ENCODE measurements at regions not wholly inside any gene's neighbourhood (a gene's known extent, or its start where the extent isn't known, plus 50 kb on each side); places are given as distances from the start of the nearest gene placed in this dataset.
"Not testable (repeated sequence)": the region's sequence is repeated elsewhere in the genome, so short reads cannot be mapped to it uniquely, and the experiment has no call there.

DNA sequence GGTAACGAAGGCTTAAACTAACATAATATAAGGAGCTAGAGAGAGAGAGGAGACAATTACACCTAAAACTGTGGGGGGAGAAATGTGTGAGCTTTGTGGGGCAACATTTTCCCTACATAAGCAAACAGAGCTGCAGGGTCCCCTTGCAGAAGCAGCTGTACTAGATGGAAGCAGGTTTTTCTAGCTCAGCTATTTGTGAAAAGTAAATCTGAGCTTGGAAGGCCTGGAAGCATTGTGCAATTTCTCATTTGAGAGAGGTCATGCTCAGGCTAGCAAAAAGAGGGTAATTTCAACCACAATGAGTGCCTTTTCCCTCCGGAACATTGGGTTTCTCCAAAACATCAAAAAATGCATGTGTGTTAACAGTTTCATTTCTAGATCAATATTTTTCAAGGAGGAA lies 130.0 kb downstream of the ARL4C start:
- no peaks in the 10 kb centered on the region for H3K4me1 ChIP-seq
- TF ChIP-seq, protein P1, sequence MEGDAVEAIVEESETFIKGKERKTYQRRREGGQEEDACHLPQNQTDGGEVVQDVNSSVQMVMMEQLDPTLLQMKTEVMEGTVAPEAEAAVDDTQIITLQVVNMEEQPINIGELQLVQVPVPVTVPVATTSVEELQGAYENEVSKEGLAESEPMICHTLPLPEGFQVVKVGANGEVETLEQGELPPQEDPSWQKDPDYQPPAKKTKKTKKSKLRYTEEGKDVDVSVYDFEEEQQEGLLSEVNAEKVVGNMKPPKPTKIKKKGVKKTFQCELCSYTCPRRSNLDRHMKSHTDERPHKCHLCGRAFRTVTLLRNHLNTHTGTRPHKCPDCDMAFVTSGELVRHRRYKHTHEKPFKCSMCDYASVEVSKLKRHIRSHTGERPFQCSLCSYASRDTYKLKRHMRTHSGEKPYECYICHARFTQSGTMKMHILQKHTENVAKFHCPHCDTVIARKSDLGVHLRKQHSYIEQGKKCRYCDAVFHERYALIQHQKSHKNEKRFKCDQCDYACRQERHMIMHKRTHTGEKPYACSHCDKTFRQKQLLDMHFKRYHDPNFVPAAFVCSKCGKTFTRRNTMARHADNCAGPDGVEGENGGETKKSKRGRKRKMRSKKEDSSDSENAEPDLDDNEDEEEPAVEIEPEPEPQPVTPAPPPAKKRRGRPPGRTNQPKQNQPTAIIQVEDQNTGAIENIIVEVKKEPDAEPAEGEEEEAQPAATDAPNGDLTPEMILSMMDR (IDR thresholded peaks at IDR 0.05) = no peak
- no peak overlapping the region for H3K9ac ChIP-seq
- H3K27ac ChIP-seq = no peak overlapping the region
- H3K27me3 ChIP-seq (ENCODE audit: control insufficient read depth, insufficient read depth, low read length) = no peaks in the 10 kb centered on the region
- no peak overlapping the region for H2AFZ ChIP-seq
- H3K79me2 ChIP-seq = no peaks in the 10 kb centered on the region
- H3K4me3 ChIP-seq (ENCODE audit: low read depth, low read length) = no peak overlapping the region
- H3K9me3 ChIP-seq (ENCODE audit: control insufficient read depth, low read length) = no peaks in the 10 kb centered on the region
- H3K36me3 ChIP-seq (ENCODE audit: control insufficient read depth, insufficient read depth, low read length) = no peaks in the 10 kb centered on the region
- no peak overlapping the region for H3K4me2 ChIP-seq (ENCODE audit: low read length)

DNA sequence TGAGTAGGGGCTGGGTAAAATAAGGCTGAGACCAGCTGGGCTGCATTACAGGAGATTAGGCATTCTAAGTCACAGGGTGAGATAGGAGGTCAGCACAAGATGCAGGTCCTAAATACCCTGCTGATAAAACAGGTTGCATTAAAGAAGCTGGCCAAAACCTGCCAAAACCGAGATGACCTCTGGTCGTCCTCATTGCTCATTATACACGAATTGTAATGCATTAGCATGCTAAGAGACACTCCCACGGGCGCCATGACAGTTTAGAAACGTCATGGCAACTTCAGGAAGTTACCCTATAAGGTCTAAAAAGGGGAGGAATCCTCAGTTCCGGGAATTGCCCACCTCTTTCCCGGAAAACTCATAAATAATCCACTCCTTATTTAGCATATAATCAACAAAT lies 132.2 kb downstream of the ARL4C start:
- no peak overlapping the region for H2AFZ ChIP-seq
- H3K4me2 ChIP-seq (ENCODE audit: low read length) = no peak overlapping the region
- TF ChIP-seq, protein P1 (IDR thresholded peaks at IDR 0.05) = no peak
- no peaks in the 10 kb centered on the region for H3K27me3 ChIP-seq (ENCODE audit: control insufficient read depth, insufficient read depth, low read length)
- H3K9ac ChIP-seq = no peak overlapping the region
- H3K9me3 ChIP-seq (ENCODE audit: control insufficient read depth, low read length) = no peaks in the 10 kb centered on the region
- no peak overlapping the region for H3K4me3 ChIP-seq (ENCODE audit: low read depth, low read length)
- no peak overlapping the region for H3K27ac ChIP-seq
- no peaks in the 10 kb centered on the region for H3K4me1 ChIP-seq
- no peaks in the 10 kb centered on the region for H3K36me3 ChIP-seq (ENCODE audit: control insufficient read depth, insufficient read depth, low read length)
- no peaks in the 10 kb centered on the region for H3K79me2 ChIP-seq

DNA sequence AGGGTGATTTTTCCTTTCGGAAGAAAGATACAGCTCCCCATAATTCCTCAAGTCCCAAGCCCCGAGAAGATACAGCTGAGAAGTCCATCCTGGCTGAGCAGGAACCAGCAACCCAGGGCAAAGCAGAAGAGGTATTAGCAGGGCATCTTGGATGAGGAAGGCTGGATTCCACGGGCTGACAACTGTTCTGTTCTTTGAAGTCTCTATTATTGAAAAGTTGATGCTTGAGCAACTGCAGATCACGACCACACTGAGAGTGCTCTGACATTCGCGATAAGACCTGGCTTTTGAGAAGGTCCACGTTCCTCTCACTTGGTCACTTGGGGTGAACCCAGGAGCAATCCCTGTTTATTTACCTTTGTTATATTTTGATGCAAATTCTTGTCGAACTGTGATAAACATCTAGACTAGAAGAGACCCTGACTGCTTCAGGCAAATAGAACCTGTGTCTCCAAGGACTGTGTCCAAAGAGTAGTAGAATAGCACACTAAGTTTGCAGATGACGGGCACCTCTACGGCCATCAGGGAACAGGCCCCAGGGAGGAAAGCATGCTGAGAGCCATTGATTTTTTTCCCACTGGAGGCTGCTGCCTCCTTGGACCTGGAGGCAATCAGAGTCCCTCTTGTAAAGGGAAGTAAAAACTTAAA lies 133.1 kb downstream of the ARL4C start:
- H2AFZ ChIP-seq = no peak overlapping the region
- H3K9ac ChIP-seq = no peak overlapping the region
- no peaks in the 10 kb centered on the region for H3K36me3 ChIP-seq (ENCODE audit: control insufficient read depth, insufficient read depth, low read length)
- H3K9me3 ChIP-seq (ENCODE audit: control insufficient read depth, low read length) = no peaks in the 10 kb centered on the region
- H3K79me2 ChIP-seq = no peaks in the 10 kb centered on the region
- H3K27me3 ChIP-seq (ENCODE audit: control insufficient read depth, insufficient read depth, low read length) = no peaks in the 10 kb centered on the region
- H3K4me1 ChIP-seq = no peaks in the 10 kb centered on the region
- no peak overlapping the region for H3K27ac ChIP-seq
- no peak overlapping the region for H3K4me3 ChIP-seq (ENCODE audit: low read depth, low read length)
- TF ChIP-seq, protein P1 (IDR thresholded peaks at IDR 0.05) = no peak
- no peak overlapping the region for H3K4me2 ChIP-seq (ENCODE audit: low read length)

DNA sequence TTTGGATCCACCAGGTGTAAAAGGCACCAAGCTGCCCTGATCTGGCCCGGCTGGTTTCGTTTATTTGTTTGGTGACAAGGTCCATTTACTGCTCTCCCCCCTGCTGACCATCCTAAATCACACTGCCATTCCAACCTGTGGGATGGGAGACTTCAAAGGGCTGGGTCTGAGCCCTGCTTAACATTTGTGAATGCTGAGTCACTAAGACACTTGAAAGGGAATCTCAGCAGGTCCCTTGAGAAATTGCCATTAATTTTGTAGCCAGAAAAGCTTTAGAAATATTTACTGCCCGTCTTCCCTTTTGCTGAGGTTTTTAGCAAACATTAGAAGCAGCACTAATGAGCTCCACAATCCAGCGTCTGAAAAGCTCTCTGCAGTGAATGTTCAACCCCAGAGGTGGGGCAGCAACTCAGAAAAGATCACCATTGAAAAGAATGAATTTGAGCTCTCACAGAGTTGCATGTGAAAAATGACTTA lies 133.8 kb downstream of the ARL4C start:
- Histone ChIP-seq H3K27me3 (ENCODE audit: control insufficient read depth, insufficient read depth, low read length) (no peaks in the 10 kb centered on the region), H3K4me3 (ENCODE audit: low read depth, low read length) (no peak overlapping the region), H3K79me2 (no peaks in the 10 kb centered on the region), H3K36me3 (ENCODE audit: control insufficient read depth, insufficient read depth, low read length) (no peaks in the 10 kb centered on the region), H3K27ac (no peak overlapping the region), H3K4me1 (no peaks in the 10 kb centered on the region), H3K4me2 (ENCODE audit: low read length) (no peak overlapping the region), H3K9me3 (ENCODE audit: control insufficient read depth, low read length) (no peaks in the 10 kb centered on the region), H2AFZ (no peak overlapping the region), H3K9ac (no peak overlapping the region)
- TF ChIP-seq, protein P1 (IDR thresholded peaks at IDR 0.05) = no peak

DNA sequence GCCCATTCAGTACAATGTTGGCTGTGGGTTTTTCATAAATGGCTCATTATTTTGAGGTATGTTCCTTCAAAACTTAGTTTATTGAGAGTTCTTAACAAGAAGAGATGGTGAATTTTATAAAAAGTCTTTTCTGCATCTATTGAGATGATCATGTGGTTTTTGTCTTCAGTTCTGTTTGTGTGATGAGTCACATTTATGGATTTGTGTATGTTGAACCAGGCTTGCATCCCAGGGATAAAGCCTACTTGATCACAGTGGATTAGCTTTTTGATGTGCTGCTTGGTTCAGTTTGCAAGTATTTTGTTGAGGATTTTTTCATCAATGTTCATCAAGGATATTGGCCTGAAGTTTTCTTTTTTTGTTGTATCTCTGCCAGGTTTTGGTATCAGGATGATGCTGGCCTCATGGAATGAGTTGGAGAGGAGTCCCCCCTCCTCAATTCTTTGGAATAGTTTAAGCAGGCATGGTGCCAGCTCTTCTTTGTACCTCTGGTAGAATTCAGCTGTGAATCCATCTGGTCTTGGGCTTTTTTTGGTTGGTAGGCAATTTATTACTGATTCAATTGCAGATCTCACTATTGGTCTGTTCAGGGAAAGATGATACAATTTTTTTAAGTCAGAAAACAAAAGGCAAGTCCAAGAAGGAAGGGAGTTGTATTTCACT lies 136.4 kb downstream of the ARL4C start:
- not testable (repeated sequence) for H3K4me1 ChIP-seq; H2AFZ ChIP-seq; H3K9me3 ChIP-seq (ENCODE audit: control insufficient read depth, low read length); H3K27me3 ChIP-seq (ENCODE audit: control insufficient read depth, insufficient read depth, low read length); H3K27ac ChIP-seq; H3K36me3 ChIP-seq (ENCODE audit: control insufficient read depth, insufficient read depth, low read length); H3K4me3 ChIP-seq (ENCODE audit: low read depth, low read length); H3K79me2 ChIP-seq; H3K4me2 ChIP-seq (ENCODE audit: low read length); H3K9ac ChIP-seq

Measured in parathyroid adenoma (tissue), 2 donors.